NCI-H2227 (cell line): ENCODE measurements at regions not wholly inside any gene's neighbourhood (a gene's known extent, or its start where the extent isn't known, plus 50 kb on each side); places are given as distances from the start of the nearest gene placed in this dataset.
"Not testable (repeated sequence)": the region's sequence is repeated elsewhere in the genome, so short reads cannot be mapped to it uniquely, and the experiment has no call there.

Experiments
- DNase-seq: peaks from one replicate; lab custom pipeline; 2025; ENCODE audit not compliant: unreplicated experiment; lab: John Stamatoyannopoulos, UW

DNA sequence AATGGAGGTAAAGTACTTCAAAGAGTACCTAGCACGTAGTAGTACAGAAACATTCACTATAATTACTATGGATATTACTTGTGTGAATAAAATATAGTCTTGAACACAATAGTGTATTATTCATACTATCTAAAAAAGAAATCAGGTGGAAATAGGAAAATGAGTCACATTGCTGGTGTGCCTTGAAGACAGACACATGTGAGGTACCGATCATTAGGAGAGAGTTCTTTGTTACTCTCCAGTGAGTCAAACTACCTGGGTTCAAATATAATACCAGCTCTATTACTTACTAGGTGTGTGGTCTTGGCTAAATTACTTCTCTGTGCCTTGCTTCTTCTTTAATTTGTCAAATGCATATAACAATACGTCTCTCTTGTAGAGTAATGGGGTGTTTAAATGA, 50.8 kb upstream of the BEND6 start:
- no peak for DNase-seq

DNA sequence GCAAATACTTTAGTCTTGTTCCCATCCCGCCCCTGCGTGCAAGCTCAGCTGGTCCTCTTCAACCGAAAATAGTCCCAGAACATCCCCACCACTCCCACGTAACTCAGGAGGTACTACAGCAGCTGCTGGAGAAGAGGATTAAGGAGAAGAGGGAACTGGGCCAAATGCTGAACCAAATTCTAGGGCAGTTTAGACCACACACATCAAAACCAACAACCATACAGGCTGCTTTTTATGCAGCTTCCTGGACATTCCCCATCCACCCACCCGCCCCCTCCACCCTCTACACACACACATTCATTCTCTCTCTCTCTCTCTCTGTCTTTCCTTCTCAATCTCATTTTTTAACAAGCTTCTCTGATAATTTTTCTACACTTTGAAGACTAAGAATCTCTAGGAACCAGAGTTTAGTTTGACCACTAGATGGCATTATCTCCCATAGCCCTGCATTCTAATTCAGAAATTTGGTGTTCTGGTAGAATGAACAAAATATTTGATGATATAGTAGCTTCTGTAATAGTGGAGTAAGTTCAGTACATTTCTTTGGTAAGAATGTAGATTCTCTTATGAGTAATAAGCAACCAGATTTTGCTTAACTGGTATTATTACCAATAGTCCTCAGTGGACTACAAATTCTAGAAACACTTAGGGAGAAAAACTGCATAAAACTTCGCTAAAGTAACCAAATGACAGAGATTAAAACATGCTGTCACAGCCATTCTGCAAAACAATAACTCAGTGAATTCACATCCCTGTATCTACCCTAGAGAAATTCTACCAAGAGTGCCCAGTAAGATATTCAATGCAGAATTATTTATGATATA, 52.1 kb upstream of the BEND6 start:
- peak; percentile 31 for DNase-seq

DNA sequence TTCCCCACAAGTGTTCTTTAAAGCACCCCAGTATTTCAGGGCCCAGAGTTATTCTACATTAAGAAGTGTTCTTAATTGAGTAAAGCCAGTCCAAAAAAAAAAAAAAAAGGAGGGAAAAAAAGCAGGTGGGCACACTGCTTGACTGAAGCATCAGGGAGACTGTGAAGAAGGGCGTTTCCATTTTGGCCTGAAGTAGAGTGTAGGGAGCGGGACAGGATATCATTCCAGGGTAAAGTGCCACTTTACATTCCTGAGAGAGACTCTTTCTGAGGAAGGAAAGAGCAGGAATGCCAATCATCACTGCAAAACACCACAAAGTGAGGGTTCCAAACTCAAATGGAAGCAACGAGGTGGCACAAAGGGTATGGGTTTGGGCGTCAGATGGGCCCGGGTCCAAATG, 54.1 kb upstream of the BEND6 start:
- DNase-seq: no peak

DNA sequence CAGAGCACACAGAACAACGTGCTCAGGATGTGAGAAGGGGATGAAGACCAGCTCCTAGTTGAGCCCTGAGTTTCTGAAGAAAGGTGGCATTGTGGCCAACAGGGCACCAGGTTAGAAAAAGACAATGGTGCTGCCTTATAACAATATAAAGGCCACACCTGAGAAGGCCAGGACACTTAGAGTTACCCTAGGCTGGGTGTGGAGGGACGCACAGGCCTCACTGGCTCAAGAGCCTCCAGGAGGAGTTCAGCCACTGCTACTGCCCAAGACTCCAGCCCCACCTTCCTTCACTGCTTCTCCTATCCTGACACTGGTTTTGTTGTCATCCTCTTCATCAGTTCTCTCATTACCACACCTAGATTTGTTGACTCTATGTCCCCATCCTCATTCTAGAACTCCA, 55.2 kb upstream of the BEND6 start:
- no peak for DNase-seq

DNA sequence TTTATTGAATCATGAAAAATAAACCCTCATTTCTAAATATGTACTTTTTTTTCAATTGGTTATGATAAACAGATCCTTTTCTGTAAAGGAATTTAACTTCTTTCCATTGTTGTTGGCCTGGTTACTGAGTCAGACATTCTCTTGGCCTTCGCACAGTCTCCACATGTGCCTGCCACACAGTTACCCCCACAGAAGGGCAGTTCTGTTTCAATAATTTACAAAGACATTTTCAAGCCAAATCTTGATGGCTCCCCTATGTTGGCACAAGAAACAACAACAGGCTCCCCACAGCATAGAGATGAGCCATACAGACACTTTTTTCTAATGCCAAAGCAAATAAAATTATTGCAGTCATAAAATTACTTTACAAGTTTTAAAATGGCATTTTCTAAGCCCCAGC, 55.6 kb upstream of the BEND6 start:
- DNase-seq: no peak

DNA sequence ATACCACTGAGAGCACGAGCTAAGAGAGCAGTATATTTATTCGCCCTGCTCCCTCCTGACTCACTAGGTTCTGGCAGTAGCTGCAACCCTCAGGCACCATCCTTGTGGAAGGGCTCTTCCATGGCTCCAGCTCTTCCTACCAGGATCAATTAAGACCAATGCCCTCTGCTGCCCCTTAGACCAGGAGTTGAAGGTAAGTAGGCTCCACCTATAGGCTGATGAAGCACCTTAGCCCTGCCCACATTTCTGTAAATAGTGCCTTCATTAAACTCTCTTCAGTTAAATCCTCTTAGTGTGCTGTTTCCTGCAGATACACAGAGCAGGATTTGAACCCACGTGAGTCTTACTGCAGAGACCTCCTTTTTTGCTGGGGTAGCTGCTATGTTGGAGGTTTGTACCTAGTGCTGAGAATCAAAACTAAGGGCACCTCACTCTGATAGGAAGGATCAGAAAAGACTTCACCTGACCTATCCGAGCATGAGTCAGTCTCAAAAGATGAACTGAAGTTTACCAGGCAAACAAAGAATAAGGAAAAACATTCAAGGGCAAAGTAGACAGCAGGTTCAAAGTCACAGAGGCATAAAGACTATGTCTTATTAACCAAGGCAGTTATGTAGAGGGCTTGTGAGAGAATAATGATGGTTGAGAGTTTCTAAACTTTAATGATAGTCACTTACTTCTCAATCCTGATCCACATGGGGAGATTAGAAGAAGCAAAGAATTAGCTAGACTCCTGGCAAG, 56.9 kb upstream of the BEND6 start:
- no peak for DNase-seq

DNA sequence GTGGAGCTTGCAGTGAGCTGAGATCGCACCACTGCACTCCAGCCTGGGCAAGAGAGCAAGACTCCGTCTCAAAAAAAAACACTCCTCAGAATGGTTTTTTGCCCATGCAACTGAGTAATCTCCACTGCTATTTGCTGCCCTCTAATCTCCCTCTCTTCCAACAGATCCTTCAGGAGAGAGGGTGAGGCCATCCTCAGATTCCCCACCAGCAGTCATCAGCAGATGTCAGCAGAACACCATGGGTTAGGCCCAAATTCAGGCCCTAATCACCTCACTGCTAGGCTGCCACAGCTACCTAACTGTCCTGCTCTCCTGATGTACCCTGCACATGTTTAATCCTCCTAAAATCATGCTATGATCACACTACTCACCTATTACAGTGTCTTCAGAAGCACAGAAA, 63.2 kb upstream of the BEND6 start:
- no peak for DNase-seq

DNA sequence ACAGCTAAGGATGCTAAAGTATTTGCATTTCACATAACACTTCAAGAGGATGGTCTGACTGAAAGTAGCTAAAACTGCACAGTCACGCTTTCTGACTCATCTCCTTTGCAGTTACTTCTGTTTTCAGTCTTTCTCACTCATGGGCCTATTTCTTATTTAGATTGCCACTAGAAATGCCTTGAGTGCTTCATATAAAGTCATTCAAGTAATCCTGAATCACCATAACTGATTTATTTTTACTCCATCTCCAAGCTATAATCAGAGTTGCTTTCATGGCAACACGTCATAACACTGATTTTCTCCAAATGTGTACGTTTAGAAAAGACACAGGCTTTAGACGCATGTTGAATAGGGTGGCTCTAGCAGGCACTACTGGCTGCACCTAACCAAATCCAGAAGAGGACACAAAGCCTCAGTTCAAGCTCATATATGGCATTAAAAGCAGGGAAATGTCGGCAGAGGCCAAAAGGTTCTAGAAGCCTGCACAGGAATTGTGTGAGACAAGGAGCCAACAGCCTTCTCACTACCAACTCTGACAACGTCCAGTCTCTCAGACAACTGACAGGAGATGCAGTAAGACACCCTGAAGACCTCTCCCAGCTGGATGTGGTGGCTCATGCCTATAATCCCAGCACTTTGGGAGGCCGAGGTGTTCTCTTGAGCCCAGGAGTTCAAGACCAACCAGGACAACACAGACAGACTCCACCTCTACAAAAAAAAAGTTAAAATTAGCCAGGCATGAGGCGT, 64.1 kb upstream of the BEND6 start:
- no peak for DNase-seq

DNA sequence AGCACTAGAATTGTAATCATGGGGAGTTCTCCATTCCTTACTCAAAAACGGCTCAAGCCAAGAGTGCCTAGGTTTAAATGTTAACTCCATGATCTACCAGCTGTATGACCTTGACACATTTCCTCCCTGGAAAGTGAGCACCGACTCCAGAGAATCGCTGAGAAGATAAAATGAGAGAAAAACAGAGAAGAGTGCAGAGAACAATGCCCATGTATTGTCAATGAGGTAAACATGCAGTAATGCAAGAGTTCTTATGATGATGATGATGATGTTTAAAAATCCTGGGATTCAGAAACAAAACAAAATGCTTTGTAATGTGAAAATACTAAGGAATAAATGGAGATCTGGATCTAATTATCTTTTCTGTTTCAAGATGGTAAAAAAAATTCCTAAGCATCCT, 64.8 kb upstream of the BEND6 start:
- DNase-seq: no peak

DNA sequence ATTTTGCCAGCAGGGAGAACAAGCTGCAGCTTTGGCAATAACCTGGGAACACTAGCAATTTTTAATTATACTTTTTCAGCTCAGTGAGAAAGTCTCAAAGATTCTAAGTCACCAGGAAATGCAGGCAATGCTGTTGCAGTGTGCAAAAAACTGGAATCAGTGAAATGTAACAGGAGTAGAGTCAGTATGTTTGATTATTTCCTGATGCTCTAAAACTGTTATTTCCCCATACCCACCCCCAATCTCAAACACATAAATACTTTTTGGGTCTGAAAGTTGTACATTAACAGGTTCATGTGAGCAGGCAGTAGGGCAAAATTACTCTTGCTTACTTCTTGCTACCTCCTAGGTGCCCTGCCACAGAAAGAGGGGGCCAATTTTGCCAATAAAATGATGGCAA, 65.4 kb upstream of the BEND6 start:
- DNase-seq: no peak

DNA sequence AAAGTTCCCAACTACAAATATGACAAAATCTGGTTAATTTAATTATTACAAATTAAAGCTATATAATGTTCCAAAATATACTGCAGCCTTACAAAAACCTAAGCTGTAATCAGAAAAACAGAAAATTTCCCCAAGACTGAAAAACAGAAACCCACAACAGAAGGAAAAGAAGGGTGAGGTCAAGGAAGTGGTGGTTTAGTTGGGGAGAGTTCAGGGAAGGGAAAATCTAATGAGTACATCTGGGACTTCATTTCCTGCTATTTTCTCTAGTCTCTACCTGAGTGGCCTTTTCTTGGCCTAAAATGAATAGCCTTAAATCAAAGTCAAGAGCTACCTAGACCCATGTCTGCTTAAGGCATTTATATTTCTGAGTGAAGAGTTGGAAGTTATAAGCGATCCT, 66.2 kb upstream of the BEND6 start:
- DNase-seq: no peak

DNA sequence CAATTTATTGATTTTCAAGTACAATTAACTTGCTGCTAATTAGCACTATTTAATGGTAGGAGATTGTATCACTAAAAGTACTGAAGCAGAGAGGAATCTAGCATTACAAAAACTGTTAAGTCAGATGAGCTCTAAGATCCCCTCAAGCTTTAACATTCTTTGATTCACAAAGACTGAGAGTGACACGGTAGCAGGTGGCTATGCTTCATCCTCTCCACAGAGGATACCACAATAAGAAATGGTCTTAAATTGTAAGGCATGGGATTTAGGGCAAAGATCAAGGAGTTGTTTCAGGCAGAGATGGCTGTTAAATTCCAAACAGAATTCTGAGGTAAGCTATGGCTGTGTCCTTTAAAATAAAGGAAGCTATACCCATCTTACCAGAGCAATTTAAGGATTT, 67.8 kb upstream of the BEND6 start:
- no peak for DNase-seq

DNA sequence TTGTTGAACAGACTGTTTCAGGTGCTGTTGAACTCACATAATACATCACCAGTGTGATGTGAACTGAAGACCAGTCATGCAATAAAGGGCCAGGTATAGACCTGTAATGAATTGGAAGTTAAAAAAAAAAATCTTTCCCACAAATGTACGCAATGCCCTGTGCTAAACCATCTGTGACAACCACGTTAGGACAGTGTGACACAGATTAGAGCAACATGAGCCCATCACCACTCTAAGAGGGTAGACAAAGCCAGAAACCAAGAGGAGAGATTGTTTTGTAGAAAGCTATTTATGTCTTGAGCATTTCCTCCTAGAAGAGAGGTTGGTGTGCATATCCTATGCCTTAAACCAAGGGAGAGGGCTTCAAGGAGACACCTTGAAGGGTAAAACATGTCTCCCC, 77.0 kb upstream of the BEND6 start:
- DNase-seq: no peak

DNA sequence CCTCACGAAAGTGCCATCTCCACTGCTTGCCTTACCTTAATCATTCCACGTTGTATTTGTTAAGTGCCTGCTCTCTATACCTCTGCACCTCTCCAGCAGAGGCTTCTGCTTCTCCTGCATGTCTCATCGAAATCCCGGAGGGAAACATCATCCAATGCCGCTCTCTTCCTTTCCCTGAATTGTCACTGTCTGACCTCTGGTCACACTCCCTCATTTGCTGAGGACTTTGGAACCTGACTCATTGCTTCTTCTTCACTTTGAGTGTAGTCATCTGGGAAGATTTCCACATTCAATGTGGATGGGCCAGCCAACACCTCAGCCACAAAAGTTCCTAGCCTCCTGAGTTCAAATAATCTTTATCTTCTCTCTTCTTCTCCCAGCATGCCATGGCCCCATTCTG, 78.9 kb upstream of the BEND6 start:
- DNase-seq: no peak

DNA sequence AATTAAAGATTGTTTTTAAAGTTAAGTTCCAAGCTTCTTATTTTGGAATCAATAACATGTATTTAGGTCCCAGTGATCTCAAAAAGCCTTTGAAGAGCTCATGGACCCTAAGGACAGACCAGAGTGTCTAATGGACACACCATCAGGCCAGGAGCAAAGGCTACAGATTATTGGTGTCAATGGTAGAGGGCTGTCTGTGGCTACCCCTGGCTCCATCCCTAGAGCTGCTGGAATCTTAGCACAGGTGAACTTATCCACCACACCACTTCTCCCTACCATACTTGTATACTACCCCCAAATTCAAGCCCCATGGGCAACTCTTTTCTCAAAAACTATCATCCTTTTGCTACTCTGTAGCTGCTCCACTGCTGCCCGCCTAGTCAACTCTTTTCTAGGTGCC, 79.4 kb upstream of the BEND6 start:
- no peak for DNase-seq

DNA sequence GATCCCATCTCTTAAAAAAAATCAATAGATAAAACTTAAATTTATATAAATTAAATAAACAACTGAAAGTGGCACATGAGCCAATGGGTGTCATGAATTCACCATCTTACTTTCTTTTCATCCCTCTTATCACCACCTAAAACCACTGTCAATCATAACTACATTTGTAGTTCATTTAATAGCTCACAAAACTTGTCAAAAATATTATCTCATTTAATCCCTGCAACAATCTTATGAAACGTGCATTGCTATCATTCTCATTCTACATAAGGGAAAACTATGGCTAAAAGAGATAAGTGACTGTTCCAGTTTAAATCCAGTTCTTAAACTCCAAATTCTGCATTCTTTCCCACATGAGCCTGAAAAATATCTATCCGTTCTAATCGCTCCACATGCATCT, 80.6 kb upstream of the BEND6 start:
- no peak for DNase-seq

DNA sequence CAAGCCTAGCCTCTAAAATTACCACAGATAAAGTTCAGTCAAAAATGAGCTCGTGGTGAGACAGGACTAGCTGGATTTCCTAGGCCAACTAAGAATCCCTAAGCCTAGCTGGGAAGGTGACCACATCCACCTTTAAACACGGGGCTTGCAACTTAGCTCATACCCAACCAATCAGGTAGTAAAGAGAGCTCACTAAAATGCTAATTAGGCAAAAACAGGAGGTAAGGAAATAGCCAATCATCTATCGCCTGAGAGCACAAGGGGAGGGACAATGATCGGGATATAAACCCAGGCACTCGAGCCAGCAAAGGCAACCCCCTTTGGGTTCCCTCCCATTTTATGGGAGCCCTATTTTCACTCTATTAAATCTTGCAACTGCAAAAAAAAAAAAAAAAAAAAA, 84.9 kb upstream of the BEND6 start:
- not testable (repeated sequence) for DNase-seq

DNA sequence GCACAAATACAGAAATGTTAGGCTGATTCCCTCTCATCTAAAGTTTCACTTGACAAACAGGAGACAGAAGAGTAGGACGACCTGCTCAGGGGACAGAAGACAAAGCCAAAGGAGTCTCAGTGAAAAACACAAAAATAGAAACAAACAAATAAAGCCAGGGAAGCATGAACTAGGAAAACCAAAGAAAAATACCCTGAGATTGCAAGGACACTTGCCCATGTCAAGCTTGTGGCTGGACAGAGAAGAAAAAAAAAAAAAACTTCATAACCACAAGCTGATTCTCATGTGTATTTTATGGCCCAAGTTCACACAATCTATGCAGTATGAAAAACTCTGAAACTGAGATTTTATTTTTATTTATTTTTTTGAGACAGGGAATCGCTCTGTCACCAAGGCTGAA, 85.6 kb upstream of the BEND6 start:
- no peak for DNase-seq

DNA sequence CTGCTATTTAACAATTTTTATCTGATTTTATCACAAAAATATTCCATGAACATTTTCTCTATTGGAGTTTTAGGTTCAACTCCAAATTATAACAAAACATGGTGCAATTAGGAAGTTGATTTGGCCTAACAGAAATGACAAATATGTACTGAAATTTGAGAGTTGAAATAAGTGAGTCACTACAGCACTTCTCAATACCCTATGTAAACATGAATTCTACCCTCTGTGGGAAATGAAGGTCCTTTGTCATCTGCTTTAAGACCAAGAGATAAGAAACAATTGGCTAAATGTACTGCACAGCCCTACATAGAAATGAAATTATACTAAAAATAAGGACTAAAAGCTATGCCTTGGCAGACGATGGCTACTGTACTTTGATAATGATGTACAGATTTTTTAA, 86.2 kb upstream of the BEND6 start:
- DNase-seq: no peak

DNA sequence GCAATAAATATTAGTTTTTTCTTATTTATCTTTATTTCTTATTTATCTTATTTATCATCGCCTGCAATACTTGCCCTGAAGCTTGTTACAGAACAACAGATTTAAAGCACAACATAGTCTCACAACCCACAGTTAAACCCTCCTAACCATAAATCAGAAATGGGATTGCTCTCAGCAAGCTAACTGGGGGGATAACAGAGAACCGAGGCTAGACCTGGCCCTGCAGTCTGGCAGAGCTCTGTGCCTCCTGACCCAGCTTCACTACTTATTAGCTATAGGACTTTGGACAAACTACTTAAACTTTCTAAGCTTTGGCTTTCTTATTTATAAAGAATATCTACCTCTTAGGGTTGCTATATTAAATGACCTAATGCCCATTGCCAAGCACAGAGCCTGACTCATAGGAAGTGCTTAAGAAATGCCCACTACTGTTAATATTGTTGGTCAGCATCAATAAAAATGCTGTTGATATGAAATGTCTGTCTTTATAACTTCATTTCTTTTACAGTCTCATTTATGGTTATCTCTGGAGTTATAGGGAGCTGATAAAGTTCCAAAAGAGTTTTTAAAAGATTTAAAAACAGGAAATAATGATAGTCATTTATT, 87.9 kb upstream of the BEND6 start:
- DNase-seq: no peak

DNA sequence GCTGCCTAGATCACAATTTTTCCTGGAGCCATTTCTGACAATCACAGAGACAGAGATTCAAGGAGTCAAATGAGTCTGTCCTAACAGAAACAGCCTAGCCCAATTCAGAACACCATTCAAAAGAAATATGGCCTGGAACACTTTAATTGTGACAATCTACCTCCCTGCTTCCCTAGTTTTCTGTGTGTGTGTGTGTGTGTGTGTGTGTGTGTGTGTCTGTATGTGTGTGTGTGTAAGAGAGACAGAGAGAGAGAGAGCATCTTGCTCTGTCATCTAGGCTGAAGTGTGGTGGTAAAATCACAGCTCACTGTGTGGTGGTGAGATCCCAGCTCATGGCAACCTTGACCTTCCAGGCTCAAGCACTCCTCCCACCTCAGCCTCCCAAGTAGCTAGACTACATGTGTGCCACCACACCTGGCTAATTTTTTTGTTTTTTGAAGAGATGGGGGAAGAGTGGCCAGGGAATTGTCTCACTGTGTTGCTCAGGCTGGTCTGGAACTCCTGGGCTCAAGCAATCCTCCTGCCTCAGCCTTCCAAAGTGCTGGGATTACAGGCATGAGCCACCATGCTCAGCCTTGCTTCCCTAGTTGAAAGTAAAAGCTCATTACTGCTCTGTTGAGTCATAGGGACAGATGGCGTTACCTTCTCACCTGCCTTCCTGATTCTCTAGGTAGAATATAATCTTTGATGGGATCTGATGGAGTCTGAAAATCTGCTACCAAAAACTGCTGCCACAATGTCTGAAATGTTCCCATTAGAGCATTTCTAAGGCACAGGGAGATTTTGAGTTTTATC, 89.6 kb upstream of the BEND6 start:
- no peak for DNase-seq
